WTC11 (cell line): ENCODE measurements at regions not wholly inside any gene's neighbourhood (a gene's known extent, or its start where the extent isn't known, plus 50 kb on each side); places are given as distances from the start of the nearest gene placed in this dataset.

Experiments used
- ATAC-seq: fragments of 200-7000 bp; cut with Tn5 transposase; 2 replicates; pipeline ENCODE4 v1.10.0; 2021; ENCODE audit warnings: mild to moderate bottlenecking, moderate library complexity
- CTCF ChIA-PET: fragments of 300-600 bp; sonication (Branson Sonifier 250); formaldehyde crosslinking; loops from one replicate; lab custom pipeline; 2021; ENCODE audit warnings: antibody characterized with exemption; lab: Charles Lee
- POLR2A ChIA-PET: fragments of 350-600 bp; sonication (Branson Sonifier 250); formaldehyde crosslinking; loops from one replicate; lab custom pipeline; 2021; ENCODE audit warnings: antibody characterized with exemption; lab: Charles Lee
- DNase-seq: peaks from one replicate; pipeline ENCODE4 v3.0.0; 2021; ENCODE audit warnings: low spot score
- H3K27ac Mint-ChIP-seq: 2 replicates; pipeline ENCODE4 v1.8.0; 2021; ENCODE audit warnings: mixed read lengths
- H3K27me3 Mint-ChIP-seq: 2 replicates; pipeline ENCODE4 v1.8.0; 2021; ENCODE audit warnings: low read depth, mild to moderate bottlenecking, moderate library complexity, mixed read lengths
- H3K36me3 Mint-ChIP-seq: 2 replicates; pipeline ENCODE4 v1.8.0; 2021; ENCODE audit warnings: mixed read lengths
- H3K4me1 Mint-ChIP-seq: 2 replicates; pipeline ENCODE4 v1.8.0; 2022; ENCODE audit warnings: mixed read lengths
- H3K4me3 Mint-ChIP-seq: 2 replicates; pipeline ENCODE4 v1.8.0; 2021; ENCODE audit warnings: mild to moderate bottlenecking, moderate library complexity, mixed read lengths
- H3K9me3 Mint-ChIP-seq: 2 replicates; pipeline ENCODE4 v1.8.0; 2021; ENCODE audit warnings: mixed read lengths
- FOXJ3 ChIP-seq: sonication (generic); formaldehyde crosslinking; IDR thresholded peaks from 2 replicates; pipeline ENCODE4 v1.9.0; 2021; ENCODE audit warnings: missing genetic modification reagents, mild to moderate bottlenecking, borderline replicate concordance
- FOXP1 ChIP-seq: sonication (generic); formaldehyde crosslinking; IDR thresholded peaks from 2 replicates; pipeline ENCODE4 v1.8.0; 2022; ENCODE audit warnings: missing genetic modification reagents, mild to moderate bottlenecking, moderate library complexity, borderline replicate concordance
- NFE2L1 ChIP-seq: sonication (generic); formaldehyde crosslinking; IDR thresholded peaks from 2 replicates; pipeline ENCODE4 v1.8.1; 2023; ENCODE audit warnings: missing genetic modification reagents
- NR3C1 ChIP-seq: sonication (generic); formaldehyde crosslinking; conservative IDR thresholded peaks from 2 replicates; pipeline ENCODE4 v1.8.1; 2023; ENCODE audit warnings: low read depth, mild to moderate bottlenecking, missing genetic modification reagents
- SMAD4 ChIP-seq: sonication (generic); formaldehyde crosslinking; IDR thresholded peaks from 2 replicates; pipeline ENCODE4 v1.8.0; 2022; ENCODE audit warnings: mild to moderate bottlenecking, missing genetic modification reagents
- SP1 ChIP-seq: sonication (generic); formaldehyde crosslinking; conservative IDR thresholded peaks from 2 replicates; pipeline ENCODE4 v1.8.1; 2022; ENCODE audit warnings: missing genetic modification reagents
- TEAD1 ChIP-seq: sonication (generic); formaldehyde crosslinking; IDR thresholded peaks from 2 replicates; pipeline ENCODE4 v1.8.0; 2022; ENCODE audit warnings: mild to moderate bottlenecking, missing genetic modification reagents
- TEAD4 ChIP-seq: sonication (generic); formaldehyde crosslinking; IDR thresholded peaks from 2 replicates; pipeline ENCODE4 v1.8.0; 2022; ENCODE audit warnings: mild to moderate bottlenecking, missing genetic modification reagents
- ZNF317 ChIP-seq: sonication (generic); formaldehyde crosslinking; IDR thresholded peaks from 2 replicates; pipeline ENCODE4 v1.8.1; 2023; ENCODE audit warnings: low read depth, mild to moderate bottlenecking, moderate library complexity, missing genetic modification reagents, borderline replicate concordance
- ZNF396 ChIP-seq: fragments of 250-450 bp; sonication (Bioruptor Pico); IDR thresholded peaks from 2 replicates; pipeline ENCODE4 v1.8.0; 2021; ENCODE audit warnings: mild to moderate bottlenecking, moderate library complexity, borderline replicate concordance
- ZNF416 ChIP-seq: fragments of 250-450 bp; sonication (Bioruptor Pico); IDR thresholded peaks from 2 replicates; pipeline ENCODE4 v1.9.0; 2021; ENCODE audit warnings: mild to moderate bottlenecking, inconsistent platforms
- ZNF423 ChIP-seq: fragments of 250-450 bp; sonication (Bioruptor Pico); IDR thresholded peaks from 2 replicates; pipeline ENCODE4 v2.1.2; 2022; ENCODE audit warnings: mild to moderate bottlenecking, moderate library complexity
- TF ChIP-seq, protein P1 (sequence below): sonication (generic); formaldehyde crosslinking; IDR thresholded peaks from 2 replicates; pipeline ENCODE4 v1.8.1; 2022; ENCODE audit warnings: low read depth, missing genetic modification reagents, borderline replicate concordance
- TF ChIP-seq, protein P2 (sequence below): sonication (generic); formaldehyde crosslinking; IDR thresholded peaks from 2 replicates; pipeline ENCODE4 v1.8.0; 2022; ENCODE audit warnings: mild to moderate bottlenecking, missing genetic modification reagents
- TF ChIP-seq, protein P3 (sequence below): fragments of 250-450 bp; sonication (Bioruptor Pico); conservative IDR thresholded peaks from 2 replicates; pipeline ENCODE4 v1.9.0; 2021; ENCODE audit warnings: mild to moderate bottlenecking
- TF ChIP-seq, protein P4 (sequence below): sonication (generic); formaldehyde crosslinking; IDR thresholded peaks from 2 replicates; pipeline ENCODE4 v1.8.0; 2022; ENCODE audit warnings: mild to moderate bottlenecking, missing genetic modification reagents
- TF ChIP-seq, protein P5 (sequence below): sonication (generic); formaldehyde crosslinking; IDR thresholded peaks from 2 replicates; pipeline ENCODE4 v1.8.1; 2022; ENCODE audit warnings: mild to moderate bottlenecking, moderate library complexity, missing genetic modification reagents
- TF ChIP-seq, protein P6 (sequence below): sonication (generic); formaldehyde crosslinking; IDR thresholded peaks from 2 replicates; pipeline ENCODE4 v1.8.1; 2023; ENCODE audit warnings: mild to moderate bottlenecking, missing genetic modification reagents, borderline replicate concordance
- TF ChIP-seq, protein P7 (sequence below): sonication (generic); formaldehyde crosslinking; IDR thresholded peaks from 2 replicates; pipeline ENCODE4 v1.8.1; 2022; ENCODE audit warnings: missing genetic modification reagents, borderline replicate concordance
- TF ChIP-seq, protein P8 (sequence below): sonication (generic); formaldehyde crosslinking; IDR thresholded peaks from 2 replicates; pipeline ENCODE4 v1.8.1; 2022; ENCODE audit warnings: mild to moderate bottlenecking, missing genetic modification reagents, moderate library complexity, borderline replicate concordance

DNA sequence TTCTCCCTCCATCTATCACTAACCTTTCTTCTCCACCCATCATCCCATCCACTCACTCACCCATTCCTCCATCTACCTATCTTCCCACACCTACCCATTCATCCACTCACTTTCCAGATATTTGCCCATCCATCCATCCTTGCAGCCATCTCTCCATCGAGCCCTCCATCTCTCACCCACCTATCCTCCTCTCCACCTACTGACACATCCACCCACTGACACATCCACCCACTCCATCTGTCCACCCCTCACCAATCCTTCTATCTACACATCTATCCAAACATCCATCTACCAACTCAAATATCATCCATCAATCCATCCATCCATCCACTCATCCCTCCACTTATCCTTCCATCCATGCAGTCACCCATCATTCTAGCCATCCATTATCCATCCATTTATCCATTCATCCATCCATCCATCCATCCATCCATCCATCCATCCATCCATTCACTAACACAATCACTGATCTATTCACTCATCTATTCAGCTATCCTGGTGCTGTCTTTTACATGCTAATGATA lies 68.9 kb upstream of the SPTLC1 start:
- TF ChIP-seq FOXJ3 (CRISPR knock-in tag) (no peak), NFE2L1 (CRISPR knock-in tag) (no peak), NR3C1 (CRISPR knock-in tag) (no peak), ZNF317 (CRISPR knock-in tag) (no peak), TEAD4 (no peak), SP1 (CRISPR knock-in tag) (no peak), FOXP1 (CRISPR knock-in tag) (no peak), ZNF416 (CRISPR knock-in tag) (no peak), ZNF396 (no peak), ZNF423 (no peak), SMAD4 (CRISPR knock-in tag) (no peak), TEAD1 (no peak)
- TF ChIP-seq, protein P1, sequence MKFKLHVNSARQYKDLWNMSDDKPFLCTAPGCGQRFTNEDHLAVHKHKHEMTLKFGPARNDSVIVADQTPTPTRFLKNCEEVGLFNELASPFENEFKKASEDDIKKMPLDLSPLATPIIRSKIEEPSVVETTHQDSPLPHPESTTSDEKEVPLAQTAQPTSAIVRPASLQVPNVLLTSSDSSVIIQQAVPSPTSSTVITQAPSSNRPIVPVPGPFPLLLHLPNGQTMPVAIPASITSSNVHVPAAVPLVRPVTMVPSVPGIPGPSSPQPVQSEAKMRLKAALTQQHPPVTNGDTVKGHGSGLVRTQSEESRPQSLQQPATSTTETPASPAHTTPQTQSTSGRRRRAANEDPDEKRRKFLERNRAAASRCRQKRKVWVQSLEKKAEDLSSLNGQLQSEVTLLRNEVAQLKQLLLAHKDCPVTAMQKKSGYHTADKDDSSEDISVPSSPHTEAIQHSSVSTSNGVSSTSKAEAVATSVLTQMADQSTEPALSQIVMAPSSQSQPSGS (CRISPR knock-in tag) = no peak
- TF ChIP-seq, protein P2, sequence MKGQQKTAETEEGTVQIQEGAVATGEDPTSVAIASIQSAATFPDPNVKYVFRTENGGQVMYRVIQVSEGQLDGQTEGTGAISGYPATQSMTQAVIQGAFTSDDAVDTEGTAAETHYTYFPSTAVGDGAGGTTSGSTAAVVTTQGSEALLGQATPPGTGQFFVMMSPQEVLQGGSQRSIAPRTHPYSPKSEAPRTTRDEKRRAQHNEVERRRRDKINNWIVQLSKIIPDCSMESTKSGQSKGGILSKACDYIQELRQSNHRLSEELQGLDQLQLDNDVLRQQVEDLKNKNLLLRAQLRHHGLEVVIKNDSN (CRISPR knock-in tag) = no peak
- TF ChIP-seq, protein P3, sequence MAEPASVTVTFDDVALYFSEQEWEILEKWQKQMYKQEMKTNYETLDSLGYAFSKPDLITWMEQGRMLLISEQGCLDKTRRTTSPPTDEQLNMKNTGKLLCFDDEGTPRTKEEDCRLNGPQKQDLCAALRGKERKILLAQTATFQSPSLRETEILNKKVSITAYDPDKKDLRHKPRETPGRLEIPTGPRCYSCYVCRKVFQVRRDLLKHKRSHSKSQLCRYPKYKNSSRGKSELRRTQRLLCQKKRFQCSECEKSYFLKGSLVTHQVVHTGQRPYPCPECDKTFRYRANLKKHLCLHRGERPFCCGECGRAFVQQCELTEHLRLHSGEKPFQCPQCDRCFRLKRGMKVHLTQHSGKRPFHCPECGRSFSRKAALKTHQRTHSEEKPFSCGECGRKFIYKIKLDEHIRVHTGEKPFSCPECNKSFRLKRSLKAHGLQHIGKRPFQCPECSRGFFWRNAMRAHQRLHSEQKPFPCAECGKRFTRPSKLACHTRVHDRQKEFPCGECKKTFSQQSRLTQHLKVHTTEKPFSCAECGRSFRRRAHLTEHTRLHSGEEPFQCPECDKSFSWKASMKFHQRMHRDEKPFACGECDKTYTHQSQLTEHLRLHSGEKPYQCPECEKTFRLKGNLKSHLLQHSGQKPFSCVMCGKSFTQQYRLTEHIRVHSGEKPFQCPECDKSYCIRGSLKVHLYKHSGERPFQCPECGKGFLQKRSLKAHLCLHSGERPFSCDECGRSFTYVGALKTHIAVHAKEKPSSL = no peak
- TF ChIP-seq, protein P4, sequence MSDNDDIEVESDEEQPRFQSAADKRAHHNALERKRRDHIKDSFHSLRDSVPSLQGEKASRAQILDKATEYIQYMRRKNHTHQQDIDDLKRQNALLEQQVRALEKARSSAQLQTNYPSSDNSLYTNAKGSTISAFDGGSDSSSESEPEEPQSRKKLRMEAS = no peak
- TF ChIP-seq, protein P5, sequence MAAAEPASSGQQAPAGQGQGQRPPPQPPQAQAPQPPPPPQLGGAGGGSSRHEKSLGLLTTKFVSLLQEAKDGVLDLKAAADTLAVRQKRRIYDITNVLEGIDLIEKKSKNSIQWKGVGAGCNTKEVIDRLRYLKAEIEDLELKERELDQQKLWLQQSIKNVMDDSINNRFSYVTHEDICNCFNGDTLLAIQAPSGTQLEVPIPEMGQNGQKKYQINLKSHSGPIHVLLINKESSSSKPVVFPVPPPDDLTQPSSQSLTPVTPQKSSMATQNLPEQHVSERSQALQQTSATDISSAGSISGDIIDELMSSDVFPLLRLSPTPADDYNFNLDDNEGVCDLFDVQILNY (CRISPR knock-in tag) = no peak
- TF ChIP-seq, protein P6, sequence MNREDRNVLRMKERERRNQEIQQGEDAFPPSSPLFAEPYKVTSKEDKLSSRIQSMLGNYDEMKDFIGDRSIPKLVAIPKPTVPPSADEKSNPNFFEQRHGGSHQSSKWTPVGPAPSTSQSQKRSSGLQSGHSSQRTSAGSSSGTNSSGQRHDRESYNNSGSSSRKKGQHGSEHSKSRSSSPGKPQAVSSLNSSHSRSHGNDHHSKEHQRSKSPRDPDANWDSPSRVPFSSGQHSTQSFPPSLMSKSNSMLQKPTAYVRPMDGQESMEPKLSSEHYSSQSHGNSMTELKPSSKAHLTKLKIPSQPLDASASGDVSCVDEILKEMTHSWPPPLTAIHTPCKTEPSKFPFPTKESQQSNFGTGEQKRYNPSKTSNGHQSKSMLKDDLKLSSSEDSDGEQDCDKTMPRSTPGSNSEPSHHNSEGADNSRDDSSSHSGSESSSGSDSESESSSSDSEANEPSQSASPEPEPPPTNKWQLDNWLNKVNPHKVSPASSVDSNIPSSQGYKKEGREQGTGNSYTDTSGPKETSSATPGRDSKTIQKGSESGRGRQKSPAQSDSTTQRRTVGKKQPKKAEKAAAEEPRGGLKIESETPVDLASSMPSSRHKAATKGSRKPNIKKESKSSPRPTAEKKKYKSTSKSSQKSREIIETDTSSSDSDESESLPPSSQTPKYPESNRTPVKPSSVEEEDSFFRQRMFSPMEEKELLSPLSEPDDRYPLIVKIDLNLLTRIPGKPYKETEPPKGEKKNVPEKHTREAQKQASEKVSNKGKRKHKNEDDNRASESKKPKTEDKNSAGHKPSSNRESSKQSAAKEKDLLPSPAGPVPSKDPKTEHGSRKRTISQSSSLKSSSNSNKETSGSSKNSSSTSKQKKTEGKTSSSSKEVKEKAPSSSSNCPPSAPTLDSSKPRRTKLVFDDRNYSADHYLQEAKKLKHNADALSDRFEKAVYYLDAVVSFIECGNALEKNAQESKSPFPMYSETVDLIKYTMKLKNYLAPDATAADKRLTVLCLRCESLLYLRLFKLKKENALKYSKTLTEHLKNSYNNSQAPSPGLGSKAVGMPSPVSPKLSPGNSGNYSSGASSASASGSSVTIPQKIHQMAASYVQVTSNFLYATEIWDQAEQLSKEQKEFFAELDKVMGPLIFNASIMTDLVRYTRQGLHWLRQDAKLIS (CRISPR knock-in tag) = no peak
- TF ChIP-seq, protein P7, sequence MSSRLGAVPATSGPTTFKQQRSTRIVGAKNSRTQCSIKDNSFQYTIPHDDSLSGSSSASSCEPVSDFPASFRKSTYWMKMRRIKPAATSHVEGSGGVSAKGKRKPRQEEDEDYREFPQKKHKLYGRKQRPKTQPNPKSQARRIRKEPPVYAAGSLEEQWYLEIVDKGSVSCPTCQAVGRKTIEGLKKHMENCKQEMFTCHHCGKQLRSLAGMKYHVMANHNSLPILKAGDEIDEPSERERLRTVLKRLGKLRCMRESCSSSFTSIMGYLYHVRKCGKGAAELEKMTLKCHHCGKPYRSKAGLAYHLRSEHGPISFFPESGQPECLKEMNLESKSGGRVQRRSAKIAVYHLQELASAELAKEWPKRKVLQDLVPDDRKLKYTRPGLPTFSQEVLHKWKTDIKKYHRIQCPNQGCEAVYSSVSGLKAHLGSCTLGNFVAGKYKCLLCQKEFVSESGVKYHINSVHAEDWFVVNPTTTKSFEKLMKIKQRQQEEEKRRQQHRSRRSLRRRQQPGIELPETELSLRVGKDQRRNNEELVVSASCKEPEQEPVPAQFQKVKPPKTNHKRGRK (CRISPR knock-in tag) = no peak
- TF ChIP-seq, protein P8, sequence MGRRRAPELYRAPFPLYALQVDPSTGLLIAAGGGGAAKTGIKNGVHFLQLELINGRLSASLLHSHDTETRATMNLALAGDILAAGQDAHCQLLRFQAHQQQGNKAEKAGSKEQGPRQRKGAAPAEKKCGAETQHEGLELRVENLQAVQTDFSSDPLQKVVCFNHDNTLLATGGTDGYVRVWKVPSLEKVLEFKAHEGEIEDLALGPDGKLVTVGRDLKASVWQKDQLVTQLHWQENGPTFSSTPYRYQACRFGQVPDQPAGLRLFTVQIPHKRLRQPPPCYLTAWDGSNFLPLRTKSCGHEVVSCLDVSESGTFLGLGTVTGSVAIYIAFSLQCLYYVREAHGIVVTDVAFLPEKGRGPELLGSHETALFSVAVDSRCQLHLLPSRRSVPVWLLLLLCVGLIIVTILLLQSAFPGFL = no peak
- no peak for DNase-seq
- Mint-ChIP-seq H3K4me3 (no peak overlapping the region), H3K4me1 (no peaks in the 10 kb centered on the region), H3K9me3 (peaks cover 39% of the 10 kb centered on the region), H3K27me3 (no peaks in the 10 kb centered on the region), H3K27ac (no peak overlapping the region), H3K36me3 (peaks cover 13% of the 10 kb centered on the region)
- ATAC-seq = no peak
- ChIA-PET POLR2A (no interaction called here), CTCF (interaction anchor here (0.7 to 6.2 kb wide), 2 partner anchors 7 to 45 kb away, joined by 3 to 29 read pairs; no protein-coding TSS in a partner anchor)
